WTC11 (cell line): ENCODE measurements at regions not wholly inside any gene's neighbourhood (a gene's known extent, or its start where the extent isn't known, plus 50 kb on each side); places are given as distances from the start of the nearest gene placed in this dataset.
A peak's percentile ranks its signal among the peaks of the same experiment; 100 is the strongest.

Source experiments
- ATAC-seq: fragments of 200-7000 bp; cut with Tn5 transposase; 2 replicates; pipeline ENCODE4 v1.10.0; 2021; ENCODE audit warnings: mild to moderate bottlenecking, moderate library complexity
- CTCF ChIA-PET: fragments of 300-600 bp; sonication (Branson Sonifier 250); formaldehyde crosslinking; loops from one replicate; lab custom pipeline; 2021; ENCODE audit warnings: antibody characterized with exemption; lab: Charles Lee
- POLR2A ChIA-PET: fragments of 350-600 bp; sonication (Branson Sonifier 250); formaldehyde crosslinking; loops from one replicate; lab custom pipeline; 2021; ENCODE audit warnings: antibody characterized with exemption; lab: Charles Lee
- DNase-seq: peaks from one replicate; pipeline ENCODE4 v3.0.0; 2021; ENCODE audit warnings: low spot score
- H3K27ac Mint-ChIP-seq: 2 replicates; pipeline ENCODE4 v1.8.0; 2021; ENCODE audit warnings: mixed read lengths
- H3K27me3 Mint-ChIP-seq: 2 replicates; pipeline ENCODE4 v1.8.0; 2021; ENCODE audit warnings: low read depth, mild to moderate bottlenecking, moderate library complexity, mixed read lengths
- H3K36me3 Mint-ChIP-seq: 2 replicates; pipeline ENCODE4 v1.8.0; 2021; ENCODE audit warnings: mixed read lengths
- H3K4me1 Mint-ChIP-seq: 2 replicates; pipeline ENCODE4 v1.8.0; 2022; ENCODE audit warnings: mixed read lengths
- H3K4me3 Mint-ChIP-seq: 2 replicates; pipeline ENCODE4 v1.8.0; 2021; ENCODE audit warnings: mild to moderate bottlenecking, moderate library complexity, mixed read lengths
- H3K9me3 Mint-ChIP-seq: 2 replicates; pipeline ENCODE4 v1.8.0; 2021; ENCODE audit warnings: mixed read lengths
- FOXP4 ChIP-seq: sonication (generic); formaldehyde crosslinking; IDR thresholded peaks from 2 replicates; pipeline ENCODE4 v1.8.0; 2022; ENCODE audit warnings: mild to moderate bottlenecking, missing genetic modification reagents
- GTF2I ChIP-seq: fragments of 250-450 bp; sonication (Bioruptor Pico); conservative IDR thresholded peaks from 2 replicates; pipeline ENCODE4 v1.4.0; 2021; ENCODE audit warnings: mild to moderate bottlenecking
- KAT7 ChIP-seq: sonication (generic); formaldehyde crosslinking; IDR thresholded peaks from 2 replicates; pipeline ENCODE4 v1.8.1; 2023; ENCODE audit warnings: missing genetic modification reagents, mild to moderate bottlenecking, borderline replicate concordance
- MLX ChIP-seq: sonication (generic); formaldehyde crosslinking; IDR thresholded peaks from 2 replicates; pipeline ENCODE4 v1.8.1; 2023; ENCODE audit warnings: mild to moderate bottlenecking, missing genetic modification reagents, moderate library complexity
- MYBL2 ChIP-seq: sonication (generic); formaldehyde crosslinking; IDR thresholded peaks from 2 replicates; pipeline ENCODE4 v1.8.1; 2023; ENCODE audit warnings: mild to moderate bottlenecking, moderate library complexity, missing genetic modification reagents
- NR2C2 ChIP-seq: sonication (generic); formaldehyde crosslinking; IDR thresholded peaks from 2 replicates; pipeline ENCODE4 v1.8.0; 2022; ENCODE audit warnings: mild to moderate bottlenecking, missing genetic modification reagents
- STAT6 ChIP-seq: sonication (generic); formaldehyde crosslinking; conservative IDR thresholded peaks from 2 replicates; pipeline ENCODE4 v1.8.1; 2023; ENCODE audit warnings: mild to moderate bottlenecking, low read depth, missing genetic modification reagents, moderate library complexity
- TEAD1 ChIP-seq: sonication (generic); formaldehyde crosslinking; IDR thresholded peaks from 2 replicates; pipeline ENCODE4 v1.8.0; 2022; ENCODE audit warnings: mild to moderate bottlenecking, missing genetic modification reagents
- TP53 ChIP-seq: sonication (generic); formaldehyde crosslinking; IDR thresholded peaks from 2 replicates; pipeline ENCODE4 v1.8.1; 2023; ENCODE audit warnings: mild to moderate bottlenecking, missing genetic modification reagents
- ZNF416 ChIP-seq: fragments of 250-450 bp; sonication (Bioruptor Pico); IDR thresholded peaks from 2 replicates; pipeline ENCODE4 v1.9.0; 2021; ENCODE audit warnings: mild to moderate bottlenecking, inconsistent platforms
- ZNF423 ChIP-seq: fragments of 250-450 bp; sonication (Bioruptor Pico); IDR thresholded peaks from 2 replicates; pipeline ENCODE4 v2.1.2; 2022; ENCODE audit warnings: mild to moderate bottlenecking, moderate library complexity
- ZNF532 ChIP-seq: fragments of 250-450 bp; sonication (Bioruptor Pico); IDR thresholded peaks from 2 replicates; pipeline ENCODE4 v1.9.0; 2021; ENCODE audit warnings: mild to moderate bottlenecking, borderline replicate concordance
- TF ChIP-seq, protein P1 (sequence below): sonication (generic); formaldehyde crosslinking; IDR thresholded peaks from 2 replicates; pipeline ENCODE4 v1.8.0; 2023; ENCODE audit warnings: missing genetic modification reagents, mild to moderate bottlenecking, borderline replicate concordance
- TF ChIP-seq, protein P2 (sequence below): sonication (generic); formaldehyde crosslinking; IDR thresholded peaks from 2 replicates; pipeline ENCODE4 v1.8.1; 2022; ENCODE audit warnings: low read depth, mild to moderate bottlenecking, moderate library complexity, missing genetic modification reagents, borderline replicate concordance
- TF ChIP-seq, protein P3 (sequence below): fragments of 250-450 bp; sonication (Bioruptor Pico); conservative IDR thresholded peaks from 2 replicates; pipeline ENCODE4 v1.9.0; 2021; ENCODE audit warnings: mild to moderate bottlenecking

- TF ChIP-seq FOXP4 (CRISPR knock-in tag): no peak
- TF ChIP-seq STAT6: no peak
- TF ChIP-seq NR2C2: no peak
- no peak for TF ChIP-seq GTF2I
- TF ChIP-seq, protein P1, sequence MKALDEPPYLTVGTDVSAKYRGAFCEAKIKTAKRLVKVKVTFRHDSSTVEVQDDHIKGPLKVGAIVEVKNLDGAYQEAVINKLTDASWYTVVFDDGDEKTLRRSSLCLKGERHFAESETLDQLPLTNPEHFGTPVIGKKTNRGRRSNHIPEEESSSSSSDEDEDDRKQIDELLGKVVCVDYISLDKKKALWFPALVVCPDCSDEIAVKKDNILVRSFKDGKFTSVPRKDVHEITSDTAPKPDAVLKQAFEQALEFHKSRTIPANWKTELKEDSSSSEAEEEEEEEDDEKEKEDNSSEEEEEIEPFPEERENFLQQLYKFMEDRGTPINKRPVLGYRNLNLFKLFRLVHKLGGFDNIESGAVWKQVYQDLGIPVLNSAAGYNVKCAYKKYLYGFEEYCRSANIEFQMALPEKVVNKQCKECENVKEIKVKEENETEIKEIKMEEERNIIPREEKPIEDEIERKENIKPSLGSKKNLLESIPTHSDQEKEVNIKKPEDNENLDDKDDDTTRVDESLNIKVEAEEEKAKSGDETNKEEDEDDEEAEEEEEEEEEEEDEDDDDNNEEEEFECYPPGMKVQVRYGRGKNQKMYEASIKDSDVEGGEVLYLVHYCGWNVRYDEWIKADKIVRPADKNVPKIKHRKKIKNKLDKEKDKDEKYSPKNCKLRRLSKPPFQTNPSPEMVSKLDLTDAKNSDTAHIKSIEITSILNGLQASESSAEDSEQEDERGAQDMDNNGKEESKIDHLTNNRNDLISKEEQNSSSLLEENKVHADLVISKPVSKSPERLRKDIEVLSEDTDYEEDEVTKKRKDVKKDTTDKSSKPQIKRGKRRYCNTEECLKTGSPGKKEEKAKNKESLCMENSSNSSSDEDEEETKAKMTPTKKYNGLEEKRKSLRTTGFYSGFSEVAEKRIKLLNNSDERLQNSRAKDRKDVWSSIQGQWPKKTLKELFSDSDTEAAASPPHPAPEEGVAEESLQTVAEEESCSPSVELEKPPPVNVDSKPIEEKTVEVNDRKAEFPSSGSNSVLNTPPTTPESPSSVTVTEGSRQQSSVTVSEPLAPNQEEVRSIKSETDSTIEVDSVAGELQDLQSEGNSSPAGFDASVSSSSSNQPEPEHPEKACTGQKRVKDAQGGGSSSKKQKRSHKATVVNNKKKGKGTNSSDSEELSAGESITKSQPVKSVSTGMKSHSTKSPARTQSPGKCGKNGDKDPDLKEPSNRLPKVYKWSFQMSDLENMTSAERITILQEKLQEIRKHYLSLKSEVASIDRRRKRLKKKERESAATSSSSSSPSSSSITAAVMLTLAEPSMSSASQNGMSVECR: no peak
- no peak for TF ChIP-seq TEAD1
- no peak for TF ChIP-seq MLX (CRISPR knock-in tag)
- TF ChIP-seq, all 79 proteins: peak for 0
Measured at GRCh38 chr10:33791272-33791660, 456.8 kb upstream of the NRP1 start (continued).

- ATAC-seq (no peak), DNase-seq (no peak)
- no peaks in the 10 kb centered on the region for H3K36me3 Mint-ChIP-seq
- 0 out of 2 replicates have a peak, but pooled peaks have one; percentile 7 for TF ChIP-seq ZNF423 (CRISPR knock-in tag)
- TF ChIP-seq MYBL2: no peak
- H3K9me3 Mint-ChIP-seq: peaks cover 7% of the 10 kb centered on the region
- no peaks in the 10 kb centered on the region for H3K27me3 Mint-ChIP-seq
- H3K4me3 Mint-ChIP-seq: no peak overlapping the region
- CTCF ChIA-PET: interaction anchor here (0.6 kb wide), 1 partner anchor 721 kb away, joined by 4 read pairs; no protein-coding TSS in a partner anchor
- POLR2A ChIA-PET: no interaction called here
- H3K27ac Mint-ChIP-seq: no peak overlapping the region
- peaks cover 12% of the 10 kb centered on the region for H3K4me1 Mint-ChIP-seq
Measured at GRCh38 chr10:33790521-33791271, 456.2 kb upstream of the NRP1 start.

GRCh38 chr10:33783557-33783956, 449.1 kb upstream of the NRP1 start:
- no peaks in the 10 kb centered on the region for H3K4me1 Mint-ChIP-seq
- ChIA-PET POLR2A (no interaction called here), CTCF (no interaction called here)
- peaks cover 20% of the 10 kb centered on the region for H3K9me3 Mint-ChIP-seq
- peaks cover 2% of the 10 kb centered on the region; the same call in 1 of the 2 replicates for H3K27me3 Mint-ChIP-seq
- no peak for ATAC-seq
- DNase-seq: no peak
- no peaks in the 10 kb centered on the region for H3K36me3 Mint-ChIP-seq
- H3K4me3 Mint-ChIP-seq: no peak overlapping the region
- H3K27ac Mint-ChIP-seq: no peak overlapping the region
- TF ChIP-seq ZNF416: no peak
- TF ChIP-seq TP53 (CRISPR knock-in tag): no peak
- TF ChIP-seq, protein P2, sequence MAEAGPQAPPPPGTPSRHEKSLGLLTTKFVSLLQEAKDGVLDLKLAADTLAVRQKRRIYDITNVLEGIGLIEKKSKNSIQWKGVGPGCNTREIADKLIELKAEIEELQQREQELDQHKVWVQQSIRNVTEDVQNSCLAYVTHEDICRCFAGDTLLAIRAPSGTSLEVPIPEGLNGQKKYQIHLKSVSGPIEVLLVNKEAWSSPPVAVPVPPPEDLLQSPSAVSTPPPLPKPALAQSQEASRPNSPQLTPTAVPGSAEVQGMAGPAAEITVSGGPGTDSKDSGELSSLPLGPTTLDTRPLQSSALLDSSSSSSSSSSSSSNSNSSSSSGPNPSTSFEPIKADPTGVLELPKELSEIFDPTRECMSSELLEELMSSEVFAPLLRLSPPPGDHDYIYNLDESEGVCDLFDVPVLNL (CRISPR knock-in tag): no peak
- TF ChIP-seq ZNF532 (CRISPR knock-in tag): no peak
- TF ChIP-seq, protein P3, sequence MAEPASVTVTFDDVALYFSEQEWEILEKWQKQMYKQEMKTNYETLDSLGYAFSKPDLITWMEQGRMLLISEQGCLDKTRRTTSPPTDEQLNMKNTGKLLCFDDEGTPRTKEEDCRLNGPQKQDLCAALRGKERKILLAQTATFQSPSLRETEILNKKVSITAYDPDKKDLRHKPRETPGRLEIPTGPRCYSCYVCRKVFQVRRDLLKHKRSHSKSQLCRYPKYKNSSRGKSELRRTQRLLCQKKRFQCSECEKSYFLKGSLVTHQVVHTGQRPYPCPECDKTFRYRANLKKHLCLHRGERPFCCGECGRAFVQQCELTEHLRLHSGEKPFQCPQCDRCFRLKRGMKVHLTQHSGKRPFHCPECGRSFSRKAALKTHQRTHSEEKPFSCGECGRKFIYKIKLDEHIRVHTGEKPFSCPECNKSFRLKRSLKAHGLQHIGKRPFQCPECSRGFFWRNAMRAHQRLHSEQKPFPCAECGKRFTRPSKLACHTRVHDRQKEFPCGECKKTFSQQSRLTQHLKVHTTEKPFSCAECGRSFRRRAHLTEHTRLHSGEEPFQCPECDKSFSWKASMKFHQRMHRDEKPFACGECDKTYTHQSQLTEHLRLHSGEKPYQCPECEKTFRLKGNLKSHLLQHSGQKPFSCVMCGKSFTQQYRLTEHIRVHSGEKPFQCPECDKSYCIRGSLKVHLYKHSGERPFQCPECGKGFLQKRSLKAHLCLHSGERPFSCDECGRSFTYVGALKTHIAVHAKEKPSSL (CRISPR knock-in tag): no peak
- no peak for TF ChIP-seq KAT7 (CRISPR knock-in tag)
